H1 (cell line): ENCODE measurements at regions not wholly inside any gene's neighbourhood (a gene's known extent, or its start where the extent isn't known, plus 50 kb on each side); places are given as distances from the start of the nearest gene placed in this dataset.

ENCODE experiments used
- CTCF ChIA-PET: fragments of 300-600 bp; sonication (Branson Sonifier 250); formaldehyde crosslinking; loops from one replicate; lab custom pipeline; 2021; ENCODE audit not compliant: partially characterized antibody; lab: Charles Lee
- POLR2A ChIA-PET: fragments of 300-600 bp; sonication (Branson Sonifier 250); formaldehyde crosslinking; loops from one replicate; lab custom pipeline; 2021; ENCODE audit warnings: inconsistent platforms; ENCODE audit not compliant: partially characterized antibody; lab: Charles Lee
- DNase-seq, 2 experiments: peaks; one replicate each; pipeline versions ENCODE4 v3.0.0 to v3.0.0-alpha.2; 2010 to 2022; ENCODE audit warnings: low spot score in 2 of 2, low read depth in 1 of 2, mixed read lengths in 1 of 2
- FAIRE-seq: peaks from 2 replicates; lab custom pipeline; 2011; peaks lifted over from hg19 to GRCh38; lab: Jason Lieb, UNC
- H2AFZ ChIP-seq: 2 replicates; pipeline ENCODE4 v1.8.1; 2012; ENCODE audit warnings: low read length, inconsistent platforms
- H2AK5ac ChIP-seq: 2 replicates; pipeline ENCODE4 v1.6.1; 2013; ENCODE audit warnings: low read depth, low read length
- H2BK120ac ChIP-seq: replicated peaks from 2 replicates; pipeline ENCODE3; 2013; ENCODE audit warnings: low read depth, low read length, inconsistent platforms
- H2BK12ac ChIP-seq: 2 replicates; pipeline ENCODE4 v1.6.1; 2013; ENCODE audit warnings: low read depth, low read length
- H2BK15ac ChIP-seq: 2 replicates; pipeline ENCODE4 v1.6.1; 2013; ENCODE audit warnings: low read length
- H2BK20ac ChIP-seq: 2 replicates; pipeline ENCODE4 v1.6.1; 2013; ENCODE audit warnings: low read length
- H2BK5ac ChIP-seq: 2 replicates; pipeline ENCODE4 v1.6.1; 2013; ENCODE audit warnings: low read depth, low read length
- H3K14ac ChIP-seq: 2 replicates; pipeline ENCODE4 v1.6.1; 2013; ENCODE audit warnings: inconsistent platforms; ENCODE audit not compliant: insufficient read length
- H3K18ac ChIP-seq: 2 replicates; pipeline ENCODE4 v1.6.1; 2013; ENCODE audit warnings: low read length; ENCODE audit errors: extremely low read depth
- H3K23ac ChIP-seq: 2 replicates; pipeline ENCODE4 v1.6.1; 2013; ENCODE audit warnings: inconsistent platforms; ENCODE audit not compliant: insufficient read length
- H3K23me2 ChIP-seq: 2 replicates; pipeline ENCODE4 v1.6.1; 2013; ENCODE audit warnings: low read depth, low read length
- H3K27ac ChIP-seq: 2 replicates; pipeline ENCODE4 v1.6.1; 2011; ENCODE audit warnings: low read depth, low read length, inconsistent platforms
- H3K27me3 ChIP-seq, 4 experiments: replicated peaks in 1 of 4; 1 replicate in 1 of 4; 2 replicates in 3 of 4; pipeline versions ENCODE4 v1.6.1 to v1.8.1; 2011 to 2013; ENCODE audit warnings: low read length in 3 of 4, mild to moderate bottlenecking in 3 of 4, inconsistent platforms in 2 of 4, mixed read lengths in 2 of 4, moderate library complexity in 1 of 4; ENCODE audit not compliant: control insufficient read depth in 3 of 4, insufficient read depth in 3 of 4; ENCODE audit errors: extremely low read depth in 1 of 4
- H3K36me3 ChIP-seq, 4 experiments: 2 replicates each; pipeline versions ENCODE4 v1.6.1 to v1.8.1; 2011 to 2013; ENCODE audit warnings: mild to moderate bottlenecking in 4 of 4, low read length in 3 of 4, moderate library complexity in 2 of 4, control low read depth in 1 of 4, inconsistent platforms in 1 of 4; ENCODE audit not compliant: insufficient read depth in 4 of 4, control insufficient read depth in 2 of 4
- H3K4ac ChIP-seq: replicated peaks from 2 replicates; pipeline ENCODE3; 2013; ENCODE audit warnings: low read length, low read depth, mixed read lengths, inconsistent platforms; ENCODE audit not compliant: insufficient read length
- H3K4me1 ChIP-seq, 4 experiments: replicated peaks in 1 of 4; 1 replicate in 1 of 4; 2 replicates in 3 of 4; pipeline versions ENCODE4 v1.6.1 to v1.8.1; 2011 to 2013; ENCODE audit warnings: low read length in 3 of 4, inconsistent platforms in 2 of 4, mixed read lengths in 1 of 4; ENCODE audit not compliant: insufficient read depth in 4 of 4, control insufficient read depth in 3 of 4
- H3K4me2 ChIP-seq, 2 experiments: 2 replicates each; pipeline versions ENCODE4 v1.6.1 to v1.8.1; 2011 to 2013; ENCODE audit warnings: low read depth in 2 of 2, low read length in 2 of 2, control low read depth in 1 of 2, inconsistent platforms in 1 of 2, mild to moderate bottlenecking in 1 of 2; ENCODE audit not compliant: insufficient read depth in 1 of 2
- H3K4me3 ChIP-seq, 4 experiments: fragments of 200-600, 300-600 bp in 1 of 4; sonication (generic), shearing (Covaris generic), sonication (Bioruptor Twin) in 1 of 4; 2 replicates each; pipeline versions ENCODE4 v1.5.1 to v1.8.1; 2011 to 2016; ENCODE audit warnings: low read length in 4 of 4, low read depth in 3 of 4, control low read depth in 2 of 4, inconsistent platforms in 2 of 4, mild to moderate bottlenecking in 2 of 4, mixed read lengths in 1 of 4, moderate library complexity in 1 of 4; ENCODE audit not compliant: insufficient read depth in 2 of 4; ENCODE audit errors: extremely low read depth in 1 of 4
- H3K56ac ChIP-seq: replicated peaks from 2 replicates; pipeline ENCODE3; 2013; ENCODE audit warnings: low read depth, mild to moderate bottlenecking, mixed read lengths, low read length, inconsistent platforms; ENCODE audit not compliant: insufficient read length
- H3K79me1 ChIP-seq: 2 replicates; pipeline ENCODE4 v1.6.1; 2013; ENCODE audit warnings: low read depth, low read length, control low read depth
- H3K79me2 ChIP-seq, 2 experiments: 2 replicates each; pipeline versions ENCODE4 v1.6.1 to v1.8.1; 2012 to 2013; ENCODE audit warnings: low read length in 2 of 2, mild to moderate bottlenecking in 2 of 2, inconsistent platforms in 1 of 2; ENCODE audit not compliant: insufficient read depth in 2 of 2, control insufficient read depth in 1 of 2
- H3K9ac ChIP-seq, 4 experiments: replicated peaks in 1 of 4; 1 replicate in 1 of 4; 2 replicates in 3 of 4; pipeline versions ENCODE4 v1.6.1 to v1.8.1; 2011 to 2013; ENCODE audit warnings: low read depth in 3 of 4, low read length in 3 of 4, control low read depth in 2 of 4, mild to moderate bottlenecking in 2 of 4, moderate library complexity in 2 of 4, inconsistent platforms in 1 of 4; ENCODE audit errors: extremely low read depth in 1 of 4
- H3K9me3 ChIP-seq, 2 experiments: 2 replicates each; pipeline versions ENCODE4 v1.6.1 to v1.8.1; 2012 to 2013; ENCODE audit warnings: mild to moderate bottlenecking in 2 of 2, moderate library complexity in 2 of 2, control low read depth in 1 of 2, inconsistent platforms in 1 of 2, low read depth in 1 of 2, low read length in 1 of 2, mixed read lengths in 1 of 2; ENCODE audit not compliant: insufficient read depth in 2 of 2
- H4K20me1 ChIP-seq, 2 experiments: replicated peaks in 1 of 2; 2 replicates each; pipeline versions ENCODE3 to v1.8.1; 2011 to 2013; ENCODE audit warnings: inconsistent platforms in 2 of 2, low read length in 2 of 2, mild to moderate bottlenecking in 1 of 2; ENCODE audit not compliant: insufficient read depth in 2 of 2, control insufficient read depth in 1 of 2
- H4K5ac ChIP-seq: 2 replicates; pipeline ENCODE4 v1.6.1; 2013; ENCODE audit warnings: low read length, low read depth, mixed read lengths, inconsistent platforms; ENCODE audit not compliant: insufficient read length
- H4K8ac ChIP-seq: 2 replicates; pipeline ENCODE4 v1.8.0; 2013; ENCODE audit warnings: mild to moderate bottlenecking, moderate library complexity, low read length, inconsistent platforms; ENCODE audit not compliant: insufficient read depth; ENCODE audit errors: extremely low read depth
- H4K91ac ChIP-seq: replicated peaks from 2 replicates; pipeline ENCODE3; 2013; ENCODE audit warnings: low read length, mixed read lengths, inconsistent platforms; ENCODE audit not compliant: insufficient read length
- CEBPB ChIP-seq: IDR thresholded peaks from 2 replicates; pipeline ENCODE4 v1.6.1; 2012; ENCODE audit warnings: low read depth, low read length
- NRF1 ChIP-seq: IDR thresholded peaks from 2 replicates; pipeline ENCODE4 v1.6.1; 2011; ENCODE audit warnings: mild to moderate bottlenecking, low read depth, low read length, improper control_type of control experiment
- SIX5 ChIP-seq: IDR thresholded peaks from 2 replicates; pipeline ENCODE4 v1.6.1; 2011; ENCODE audit warnings: mild to moderate bottlenecking, low read depth, low read length
- TAF1 ChIP-seq: IDR thresholded peaks from 2 replicates; pipeline ENCODE4 v1.6.1; 2011; ENCODE audit warnings: mild to moderate bottlenecking, low read depth, low read length
- TCF12 ChIP-seq: IDR thresholded peaks from 2 replicates; pipeline ENCODE4 v1.6.1; 2011; ENCODE audit warnings: low read depth, mild to moderate bottlenecking, low read length
- WGBS, 2 experiments: shearing (Covaris generic) in 1 of 2; methylation state at CpG; one replicate each; pipeline versions ENCODE4 v1.1.6 to v1.1.7; 2013 to 2015; ENCODE audit warnings: low lambda C conversion rate in 2 of 2, mixed read lengths in 2 of 2, inconsistent platforms in 1 of 2, low coverage in 1 of 2, missing lambda C conversion rate in 1 of 2; ENCODE audit not compliant: insufficient replicate concordance in 2 of 2, insufficient coverage in 1 of 2, insufficient read length in 1 of 2; ENCODE audit errors: extremely low coverage in 1 of 2, missing lambda C conversion rate in 1 of 2; 5-methylcytosine and 5-hydroxymethylcytosine counted together
- TF ChIP-seq, protein P1 (sequence below): IDR thresholded peaks from 2 replicates; pipeline ENCODE4 v1.6.1; 2011; ENCODE audit warnings: low read depth, mild to moderate bottlenecking, low read length; ENCODE audit not compliant: insufficient read depth

DNA sequence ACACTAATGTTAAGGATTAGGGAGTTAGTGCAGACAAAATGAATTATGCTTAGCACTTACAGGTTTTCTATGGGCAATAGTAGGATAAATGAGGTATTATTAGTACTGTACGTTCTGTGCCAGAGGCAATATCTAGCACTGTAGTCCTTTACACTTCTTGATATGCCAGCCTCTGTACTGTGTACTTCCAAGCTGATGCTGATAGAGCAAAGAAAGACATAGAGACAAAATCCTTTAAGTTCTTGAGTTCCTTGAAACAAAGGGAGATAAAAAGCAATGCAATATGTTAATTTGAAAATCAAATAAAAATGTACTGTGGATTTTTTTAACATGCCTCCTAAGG lies 1234.0 kb upstream of the NXPH2 start:
- no peak for FAIRE-seq
- CTCF ChIA-PET, result no interaction called here
- 100% methylated on average over 1 of the region's 1 CpG; no CpG with 5 or more reads in 1 of the 2 experiments for WGBS, 2 experiments

More for the DNA sequence above, 1234.0 kb upstream of the NXPH2 start:
- Histone ChIP-seq H3K79me2 (no peaks in the 10 kb centered on the region), H3K27me3 (no peaks in the 10 kb centered on the region), H3K4me3 (no peak overlapping the region), H2BK120ac (no peak overlapping the region), H3K4me2 (no peak overlapping the region), H3K56ac (no peak overlapping the region), H4K8ac (no peak overlapping the region), H3K36me3 (no peaks in the 10 kb centered on the region), H2BK20ac (no peak overlapping the region), H4K91ac (no peak overlapping the region), H4K5ac (no peak overlapping the region), H2AFZ (no peak overlapping the region), H3K9ac (no peak overlapping the region), H4K20me1 (no peaks in the 10 kb centered on the region), H3K4me1 (no peaks in the 10 kb centered on the region), H3K23me2 (no peaks in the 10 kb centered on the region)
- POLR2A ChIA-PET, result no interaction called here
- TF ChIP-seq, protein P1, sequence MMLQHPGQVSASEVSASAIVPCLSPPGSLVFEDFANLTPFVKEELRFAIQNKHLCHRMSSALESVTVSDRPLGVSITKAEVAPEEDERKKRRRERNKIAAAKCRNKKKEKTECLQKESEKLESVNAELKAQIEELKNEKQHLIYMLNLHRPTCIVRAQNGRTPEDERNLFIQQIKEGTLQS, result no peak
- no peak for TF ChIP-seq TCF12
- TF ChIP-seq TAF1, result no peak
- no peak for TF ChIP-seq SIX5
- no peak for TF ChIP-seq NRF1
- no peak for TF ChIP-seq CEBPB
- TF ChIP-seq, all 59 proteins: peak for 0
- Histone ChIP-seq H2BK5ac (no peak overlapping the region), H3K4ac (no peak overlapping the region), H2BK12ac (no peak overlapping the region), H3K79me1 (no peaks in the 10 kb centered on the region), H3K23ac (no peak overlapping the region), H3K27ac (no peak overlapping the region), H3K18ac (no peak overlapping the region), H2BK15ac (no peak overlapping the region), H3K14ac (no peak overlapping the region), H3K9me3 (no peaks in the 10 kb centered on the region), H2AK5ac (no peak overlapping the region)
- no peak for DNase-seq
